A673 (cell line): ENCODE measurements at regions not wholly inside any gene's neighbourhood (a gene's known extent, or its start where the extent isn't known, plus 50 kb on each side); places are given as distances from the start of the nearest gene placed in this dataset.

Experiments
- CTCF ChIP-seq: fragments of 300-800, 200-600 bp; sonication (generic); conservative IDR thresholded peaks from 2 replicates; pipeline ENCODE4 v1.5.1; 2017; ENCODE audit warnings: low read depth, mild to moderate bottlenecking, antibody characterized with exemption, low read length, moderate library complexity, mixed read lengths
- EZH2 ChIP-seq: fragments of 200-600 bp; sonication (generic); IDR thresholded peaks from 2 replicates; pipeline ENCODE4 v1.6.1; 2017; ENCODE audit warnings: borderline replicate concordance, low read depth, mild to moderate bottlenecking, mixed read lengths, antibody characterized with exemption, low read length; ENCODE audit not compliant: poor library complexity, severe bottlenecking

GRCh38 chr3:25899352-25900101, 109.6 kb downstream of the OXSM start:
- TF ChIP-seq CTCF (no peak), EZH2 (no peak)
